ENCODE measurements at regions not wholly inside any gene's neighbourhood (a gene's known extent, or its start where the extent isn't known, plus 50 kb on each side); places are given as distances from the start of the nearest gene placed in this dataset.

GRCh38 chr1:57770236-57770635, 346.4 kb upstream of the DAB1 start:
- TF ChIP-seq CTCF (IDR thresholded peaks at IDR 0.05), result no peak
- no peak overlapping the region for H3K27ac ChIP-seq (ENCODE audit: low read depth in 1 of 2, low read length in 2 of 2)
- no peak overlapping the region for H3K4me2 ChIP-seq (replicated peaks; ENCODE audit: extremely low read depth, low read length, poor library complexity, severe bottlenecking)
- Mint-ChIP-seq H3K27me3 (ENCODE audit: low read depth in 3 of 3) (peaks cover 0 to 2% (median 1%) of the 10 kb centered on the region in 3 donors), H3K9me3 (peaks cover 0 to 6% (median 1%) of the 10 kb centered on the region in 7 donors), H3K36me3 (no peaks in the 10 kb centered on the region), H3K27ac (no peak overlapping the region), H3K4me3 (no peak overlapping the region), H3K4me1 (no peaks in the 10 kb centered on the region)
- no peaks in the 10 kb centered on the region for H3K9me3 ChIP-seq (replicated peaks in 1 of 2; ENCODE audit: control insufficient read depth in 1 of 2, insufficient read depth in 1 of 2, low read length in 2 of 2)
- intact Hi-C loops (cut with micrococcal nuclease), result no loop called here
- H3K4me3 ChIP-seq (replicated peaks in 1 of 3; ENCODE audit: low read depth in 2 of 3, low read length in 3 of 3), result no peak overlapping the region
- H3K36me3 ChIP-seq (replicated peaks in 1 of 2; ENCODE audit: control insufficient read depth in 1 of 2, insufficient read depth in 2 of 2, low read length in 2 of 2), result no peaks in the 10 kb centered on the region
- no peaks in the 10 kb centered on the region for H4K20me1 ChIP-seq (ENCODE audit: insufficient read depth, low read length)
- no peak overlapping the region for H2AFZ ChIP-seq (ENCODE audit: insufficient read depth, low read depth, low read length, poor library complexity, severe bottlenecking)
- no peaks in the 10 kb centered on the region for H3K4me1 ChIP-seq (ENCODE audit: control insufficient read depth in 1 of 2, insufficient read depth in 2 of 2, low read length in 2 of 2)
- no peaks in the 10 kb centered on the region for H3K79me2 ChIP-seq (ENCODE audit: insufficient read depth, low read length)
- H3K9ac ChIP-seq (ENCODE audit: insufficient read depth, low read length, poor library complexity, severe bottlenecking), result no peak overlapping the region
- no peak for DNase-seq
- WGBS (ENCODE audit: insufficient coverage), result no CpG with 5 or more reads among the region's 1 CpG
- H3K27me3 ChIP-seq (ENCODE audit: control insufficient read depth in 2 of 2, insufficient read depth in 2 of 2, low read length in 2 of 2), result no peaks in the 10 kb centered on the region

GRCh38 chr1:57761628-57762027, 337.8 kb upstream of the DAB1 start:
- H2AFZ ChIP-seq (ENCODE audit: insufficient read depth, low read depth, low read length, poor library complexity, severe bottlenecking), result no peak overlapping the region
- H3K4me3 ChIP-seq (replicated peaks in 1 of 3; ENCODE audit: low read depth in 2 of 3, low read length in 3 of 3), result no peak overlapping the region
- Mint-ChIP-seq H3K36me3 (no peaks in the 10 kb centered on the region), H3K9me3 (peaks cover 0 to 8% (median 2%) of the 10 kb centered on the region in 7 donors), H3K27me3 (ENCODE audit: low read depth in 3 of 3) (peaks cover 0 to 2% (median 0%) of the 10 kb centered on the region in 3 donors), H3K27ac (no peak overlapping the region), H3K4me3 (no peak overlapping the region), H3K4me1 (no peaks in the 10 kb centered on the region)
- intact Hi-C loops (cut with micrococcal nuclease), result no loop called here
- 60% methylated on average over 5 of the region's 8 CpGs for WGBS (ENCODE audit: insufficient coverage)
- H3K4me2 ChIP-seq (replicated peaks; ENCODE audit: extremely low read depth, low read length, poor library complexity, severe bottlenecking), result no peak overlapping the region
- H3K79me2 ChIP-seq (ENCODE audit: insufficient read depth, low read length), result no peaks in the 10 kb centered on the region
- H3K9me3 ChIP-seq (replicated peaks in 1 of 2; ENCODE audit: control insufficient read depth in 1 of 2, insufficient read depth in 1 of 2, low read length in 2 of 2), result no peaks in the 10 kb centered on the region
- no peaks in the 10 kb centered on the region for H4K20me1 ChIP-seq (ENCODE audit: insufficient read depth, low read length)
- no peaks in the 10 kb centered on the region for H3K36me3 ChIP-seq (replicated peaks in 1 of 2; ENCODE audit: control insufficient read depth in 1 of 2, insufficient read depth in 2 of 2, low read length in 2 of 2)
- no peaks in the 10 kb centered on the region for H3K4me1 ChIP-seq (ENCODE audit: control insufficient read depth in 1 of 2, insufficient read depth in 2 of 2, low read length in 2 of 2)
- no peaks in the 10 kb centered on the region for H3K27me3 ChIP-seq (ENCODE audit: control insufficient read depth in 2 of 2, insufficient read depth in 2 of 2, low read length in 2 of 2)
- no peak overlapping the region for H3K27ac ChIP-seq (ENCODE audit: low read depth in 1 of 2, low read length in 2 of 2)
- no peak for DNase-seq
- no peak overlapping the region for H3K9ac ChIP-seq (ENCODE audit: insufficient read depth, low read length, poor library complexity, severe bottlenecking)
- no peak for TF ChIP-seq CTCF (IDR thresholded peaks at IDR 0.05)
